ENCODE measurements at regions not wholly inside any gene's neighbourhood (a gene's known extent, or its start where the extent isn't known, plus 50 kb on each side); places are given as distances from the start of the nearest gene placed in this dataset.
"Not testable (repeated sequence)": the region's sequence is repeated elsewhere in the genome, so short reads cannot be mapped to it uniquely, and the experiment has no call there.

DNA sequence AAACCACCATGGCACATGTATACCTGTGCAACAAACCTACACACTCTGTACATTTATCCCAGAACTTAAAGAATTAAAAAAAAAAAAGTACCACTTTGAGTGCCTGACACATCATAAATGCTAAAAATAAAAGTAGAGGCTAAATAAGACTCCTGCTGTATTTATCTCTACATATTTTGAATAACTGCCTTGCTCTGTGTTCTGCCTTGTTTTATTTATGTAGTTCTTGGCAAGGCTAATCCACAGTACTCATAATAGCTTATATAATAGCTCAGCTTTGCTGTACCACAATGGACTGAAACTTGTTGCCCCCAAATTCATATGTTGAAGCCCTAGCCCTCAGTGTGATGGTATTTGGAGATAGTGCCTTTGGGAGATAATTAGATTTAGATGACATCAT, 95.4 kb upstream of the ADAMTS9 start:
- Histone ChIP-seq H3K9me3 (ENCODE audit: low read depth) (no peaks in the 10 kb centered on the region), H3K4me1 (ENCODE audit: insufficient read depth) (no peaks in the 10 kb centered on the region), H3K79me2 (ENCODE audit: insufficient read depth) (no peaks in the 10 kb centered on the region), H3K9ac (no peak overlapping the region), H4K20me1 (ENCODE audit: insufficient read depth) (no peaks in the 10 kb centered on the region), H3F3A (ENCODE audit: insufficient read depth) (no peaks in the 10 kb centered on the region), H2AFZ (no peak overlapping the region), H3K27ac (no peak overlapping the region), H3K27me3 (replicated peaks; ENCODE audit: insufficient read depth) (no peaks in the 10 kb centered on the region), H3K4me3 (no peak overlapping the region), H3K9me2 (ENCODE audit: insufficient read depth) (no peaks in the 10 kb centered on the region), H3K4me2 (ENCODE audit: unreplicated experiment) (no peak overlapping the region), H3K36me3 (ENCODE audit: low read depth) (no peaks in the 10 kb centered on the region)
- in situ Hi-C loops (cut with MboI): no loop called here
- no peak for DNase-seq
- TF ChIP-seq EZH2 (IDR thresholded peaks at IDR 0.05; ENCODE audit: insufficient read depth, poor library complexity, severe bottlenecking): no peak

DNA sequence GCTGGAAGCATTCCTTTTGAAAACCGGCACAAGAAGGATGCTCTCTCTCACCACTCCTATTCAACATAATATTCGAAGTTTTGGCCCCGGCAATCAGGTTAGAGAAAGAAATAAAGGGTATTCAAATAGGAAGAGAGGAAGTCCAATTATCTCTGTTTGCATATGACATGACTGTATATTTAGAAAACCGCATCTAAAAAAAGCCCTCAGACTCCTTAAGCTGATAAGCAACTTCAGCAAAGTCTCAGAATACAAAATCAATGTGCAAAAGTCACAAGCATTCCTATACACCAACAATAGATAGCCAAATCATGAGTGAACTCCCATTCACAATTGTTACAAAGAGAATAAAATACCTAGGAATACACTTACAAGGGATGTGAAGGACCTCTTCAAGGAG, 93.1 kb upstream of the ADAMTS9 start:
- H3K9ac ChIP-seq: not testable (repeated sequence)
- WGBS, 2 experiments (ENCODE audit: low coverage in 1 of 2, low lambda C conversion rate in 2 of 2, missing lambda C conversion rate in 2 of 2): 68 to 73% methylated on average over 4 of the region's 4 CpGs

DNA sequence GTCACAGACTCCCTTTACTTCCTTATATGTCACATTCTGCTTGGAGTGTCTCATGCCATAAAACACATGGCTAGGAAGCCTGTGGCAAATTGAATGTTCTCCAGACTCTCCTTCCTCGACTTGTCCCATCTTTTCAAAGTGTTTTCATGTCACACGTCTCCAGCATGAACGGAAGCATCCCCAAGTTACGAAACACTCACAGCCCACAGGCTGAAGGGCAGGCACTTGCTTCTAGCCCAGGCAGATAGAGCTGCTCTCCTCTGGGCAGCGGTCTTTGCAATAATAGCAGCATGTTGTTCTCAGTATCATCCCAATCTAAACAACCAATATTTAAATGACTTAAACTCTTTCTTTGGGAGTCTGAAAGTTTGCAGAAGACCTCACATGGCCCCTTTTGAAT, 85.3 kb upstream of the ADAMTS9 start:
- Histone ChIP-seq H3K4me2 (ENCODE audit: unreplicated experiment) (no peak overlapping the region), H3K36me3 (ENCODE audit: low read depth) (no peaks in the 10 kb centered on the region), H3K9ac (no peak overlapping the region), H3K9me2 (ENCODE audit: insufficient read depth) (no peaks in the 10 kb centered on the region), H3F3A (ENCODE audit: insufficient read depth) (no peaks in the 10 kb centered on the region), H3K9me3 (ENCODE audit: low read depth) (no peaks in the 10 kb centered on the region), H4K20me1 (ENCODE audit: insufficient read depth) (no peaks in the 10 kb centered on the region), H3K27me3 (replicated peaks; ENCODE audit: insufficient read depth) (no peaks in the 10 kb centered on the region), H3K4me3 (no peak overlapping the region), H3K27ac (no peak overlapping the region), H3K79me2 (ENCODE audit: insufficient read depth) (no peaks in the 10 kb centered on the region), H2AFZ (no peak overlapping the region), H3K4me1 (ENCODE audit: insufficient read depth) (no peaks in the 10 kb centered on the region)
- 40 to 47% methylated on average over 5 of the region's 5 CpGs for WGBS, 2 experiments (ENCODE audit: low coverage in 1 of 2, low lambda C conversion rate in 2 of 2, missing lambda C conversion rate in 2 of 2)
- TF ChIP-seq EZH2phosphoT487 (IDR thresholded peaks at IDR 0.05; ENCODE audit: insufficient read depth, low read depth) (no peak), EZH2 (IDR thresholded peaks at IDR 0.05; ENCODE audit: insufficient read depth, poor library complexity, severe bottlenecking) (no peak)
- DNase-seq: no peak
- in situ Hi-C loops (cut with MboI): no loop called here

More for the DNA sequence above, 93.1 kb upstream of the ADAMTS9 start:
- H3K4me1 ChIP-seq (ENCODE audit: insufficient read depth); H2AFZ ChIP-seq; H3K27ac ChIP-seq; H3K9me3 ChIP-seq (ENCODE audit: low read depth); DNase-seq; H3K9me2 ChIP-seq (ENCODE audit: insufficient read depth); H3K79me2 ChIP-seq (ENCODE audit: insufficient read depth); H3K4me2 ChIP-seq (ENCODE audit: unreplicated experiment); in situ Hi-C loops (cut with MboI); H4K20me1 ChIP-seq (ENCODE audit: insufficient read depth); H3K36me3 ChIP-seq (ENCODE audit: low read depth); H3F3A ChIP-seq (ENCODE audit: insufficient read depth); H3K4me3 ChIP-seq; H3K27me3 ChIP-seq (replicated peaks; ENCODE audit: insufficient read depth): not testable (repeated sequence)

DNA sequence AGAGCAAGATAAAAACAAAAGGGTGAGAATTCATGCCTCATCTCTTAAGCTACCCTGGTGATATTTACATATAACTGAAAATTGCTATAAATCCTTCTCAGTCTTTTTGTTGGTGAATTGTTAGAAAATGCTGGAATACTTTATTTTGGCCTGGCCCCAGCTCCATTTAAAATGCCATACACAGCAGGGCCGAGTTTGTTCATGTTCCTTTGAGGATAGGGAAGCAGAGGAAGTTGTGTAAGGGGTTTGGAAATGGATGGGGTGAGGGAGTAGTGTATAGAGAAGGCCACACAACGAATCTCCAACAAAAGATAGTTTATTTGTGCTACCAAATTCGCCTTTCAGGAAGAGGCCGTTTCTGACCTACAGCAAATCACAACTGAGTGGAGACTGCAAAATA, 78.6 kb upstream of the ADAMTS9 start:
- TF ChIP-seq EZH2phosphoT487 (IDR thresholded peaks at IDR 0.05; ENCODE audit: insufficient read depth, low read depth) (no peak), EZH2 (IDR thresholded peaks at IDR 0.05; ENCODE audit: insufficient read depth, poor library complexity, severe bottlenecking) (no peak)
- 47 to 50% methylated on average over 4 of the region's 4 CpGs for WGBS, 2 experiments (ENCODE audit: low coverage in 1 of 2, low lambda C conversion rate in 2 of 2, missing lambda C conversion rate in 2 of 2)

DNA sequence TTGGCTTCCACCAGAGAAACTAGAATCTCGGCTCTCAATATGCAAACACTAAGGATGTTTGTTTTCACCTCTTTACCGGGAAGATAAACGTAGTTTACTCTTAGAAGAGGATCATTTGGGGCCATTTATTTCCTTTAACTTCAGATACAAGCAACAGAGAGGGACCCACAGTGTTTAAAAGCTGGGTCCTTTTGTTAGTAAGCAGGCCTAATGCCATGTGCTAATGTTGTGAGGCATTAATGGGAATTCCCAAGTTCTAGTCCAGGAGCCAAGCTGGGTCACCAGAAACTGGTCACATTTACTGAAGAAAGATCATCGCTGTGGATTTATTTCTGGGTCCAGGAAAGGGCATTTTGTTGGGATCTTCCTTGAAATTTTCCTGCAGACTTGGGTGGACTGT, 78.1 kb upstream of the ADAMTS9 start:
- no peak for TF ChIP-seq EZH2 (IDR thresholded peaks at IDR 0.05; ENCODE audit: insufficient read depth, poor library complexity, severe bottlenecking)
- TF ChIP-seq EZH2phosphoT487 (IDR thresholded peaks at IDR 0.05; ENCODE audit: insufficient read depth, low read depth): no peak
- 79 to 84% methylated on average over 4 of the region's 4 CpGs for WGBS, 2 experiments (ENCODE audit: low coverage in 1 of 2, low lambda C conversion rate in 2 of 2, missing lambda C conversion rate in 2 of 2)
- Histone ChIP-seq H3F3A (ENCODE audit: insufficient read depth) (no peaks in the 10 kb centered on the region), H4K20me1 (ENCODE audit: insufficient read depth) (no peaks in the 10 kb centered on the region), H3K36me3 (ENCODE audit: low read depth) (no peaks in the 10 kb centered on the region), H3K4me2 (ENCODE audit: unreplicated experiment) (no peak overlapping the region), H3K4me1 (ENCODE audit: insufficient read depth) (no peaks in the 10 kb centered on the region), H3K9me3 (ENCODE audit: low read depth) (no peaks in the 10 kb centered on the region), H3K9ac (no peak overlapping the region), H3K79me2 (ENCODE audit: insufficient read depth) (no peaks in the 10 kb centered on the region), H3K27ac (no peak overlapping the region), H2AFZ (no peak overlapping the region), H3K9me2 (ENCODE audit: insufficient read depth) (no peaks in the 10 kb centered on the region), H3K4me3 (no peak overlapping the region), H3K27me3 (replicated peaks; ENCODE audit: insufficient read depth) (no peaks in the 10 kb centered on the region)
- in situ Hi-C loops (cut with MboI): no loop called here
- DNase-seq: no peak

More for the DNA sequence above, 78.6 kb upstream of the ADAMTS9 start:
- Histone ChIP-seq H3K27me3 (replicated peaks; ENCODE audit: insufficient read depth) (no peaks in the 10 kb centered on the region), H2AFZ (no peak overlapping the region), H3K4me3 (no peak overlapping the region), H4K20me1 (ENCODE audit: insufficient read depth) (no peaks in the 10 kb centered on the region), H3K4me2 (ENCODE audit: unreplicated experiment) (no peak overlapping the region), H3K9me3 (ENCODE audit: low read depth) (no peaks in the 10 kb centered on the region), H3K79me2 (ENCODE audit: insufficient read depth) (no peaks in the 10 kb centered on the region), H3K27ac (no peak overlapping the region), H3K9me2 (ENCODE audit: insufficient read depth) (no peaks in the 10 kb centered on the region), H3K4me1 (ENCODE audit: insufficient read depth) (no peaks in the 10 kb centered on the region), H3K9ac (no peak overlapping the region), H3K36me3 (ENCODE audit: low read depth) (no peaks in the 10 kb centered on the region), H3F3A (ENCODE audit: insufficient read depth) (no peaks in the 10 kb centered on the region)
- no peak for DNase-seq
- in situ Hi-C loops (cut with MboI): no loop called here
